IMR-90 (cell line): ENCODE measurements at regions not wholly inside any gene's neighbourhood (a gene's known extent, or its start where the extent isn't known, plus 50 kb on each side); places are given as distances from the start of the nearest gene placed in this dataset.
"Not testable (repeated sequence)": the region's sequence is repeated elsewhere in the genome, so short reads cannot be mapped to it uniquely, and the experiment has no call there.

Experiments used
- BHLHE40 ChIP-seq: fragments of 150-350 bp; IDR thresholded peaks from 2 replicates; pipeline ENCODE4 v1.6.1; 2016; ENCODE audit warnings: mild to moderate bottlenecking, low read depth, low read length
- CEBPB ChIP-seq: IDR thresholded peaks from 2 replicates; pipeline ENCODE4 v1.6.1; 2012; ENCODE audit warnings: low read depth, low read length, improper control_type of control experiment
- CTCF ChIP-seq: conservative IDR thresholded peaks from 2 replicates; pipeline ENCODE4 v1.5.1; 2012; ENCODE audit warnings: mild to moderate bottlenecking, low read depth, low read length, improper control_type of control experiment
- POLR2A ChIP-seq: IDR thresholded peaks from 2 replicates; pipeline ENCODE4 v1.6.1; 2012; ENCODE audit warnings: mild to moderate bottlenecking, low read depth, low read length
- RFX5 ChIP-seq: IDR thresholded peaks from 2 replicates; pipeline ENCODE4 v1.8.0; 2012; ENCODE audit warnings: low read depth, mild to moderate bottlenecking, low read length, moderate library complexity

DNA sequence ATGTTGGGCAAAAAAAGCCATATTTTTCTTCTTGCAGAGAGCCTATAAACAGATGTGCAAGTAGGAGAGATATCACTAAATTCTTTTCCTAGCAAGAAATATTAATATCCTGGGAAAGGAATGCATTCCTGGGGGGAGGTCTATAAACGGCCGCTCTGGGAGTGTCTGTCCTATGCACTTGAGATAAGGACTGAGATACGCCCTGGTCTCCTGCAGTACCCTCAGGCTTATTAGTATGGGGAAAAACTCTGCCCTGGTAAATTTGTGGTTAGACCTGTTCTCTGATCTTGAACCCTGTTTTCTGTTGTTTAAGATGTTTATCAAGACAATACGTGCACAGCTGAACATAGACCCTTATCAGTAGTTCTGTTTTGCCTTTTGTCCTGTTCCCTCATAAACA is 177.8 kb upstream of the PAQR3 start:
- TF ChIP-seq CTCF, POLR2A, CEBPB, BHLHE40, RFX5: not testable (repeated sequence)
